ENCODE measurements at regions not wholly inside any gene's neighbourhood (a gene's known extent, or its start where the extent isn't known, plus 50 kb on each side); places are given as distances from the start of the nearest gene placed in this dataset.

DNA sequence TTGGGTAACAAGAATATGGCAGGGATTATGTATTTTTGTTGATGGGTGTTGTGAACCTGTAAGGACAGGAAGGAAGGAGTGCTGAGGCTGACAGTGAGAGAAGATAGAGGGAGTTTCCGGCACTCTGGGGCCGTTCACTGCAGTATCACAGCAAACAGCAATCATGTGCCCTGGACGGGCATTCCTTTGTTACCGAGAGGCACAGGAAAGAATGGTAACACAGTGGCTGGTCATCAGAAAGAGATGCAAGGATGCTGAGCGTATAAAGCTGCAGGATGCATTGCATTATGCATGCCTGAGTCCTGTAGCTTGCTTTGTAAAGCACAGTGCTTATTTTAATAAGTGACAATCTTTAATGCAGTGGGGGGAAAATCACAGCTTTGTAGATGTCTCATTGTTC lies 286.8 kb downstream of the RPS24 start:
- H3K4me3 ChIP-seq (ENCODE audit: low read depth, low read length), result no peak overlapping the region
- DNase-seq (ENCODE audit: low read depth), result no peak
- TF ChIP-seq, protein P1, sequence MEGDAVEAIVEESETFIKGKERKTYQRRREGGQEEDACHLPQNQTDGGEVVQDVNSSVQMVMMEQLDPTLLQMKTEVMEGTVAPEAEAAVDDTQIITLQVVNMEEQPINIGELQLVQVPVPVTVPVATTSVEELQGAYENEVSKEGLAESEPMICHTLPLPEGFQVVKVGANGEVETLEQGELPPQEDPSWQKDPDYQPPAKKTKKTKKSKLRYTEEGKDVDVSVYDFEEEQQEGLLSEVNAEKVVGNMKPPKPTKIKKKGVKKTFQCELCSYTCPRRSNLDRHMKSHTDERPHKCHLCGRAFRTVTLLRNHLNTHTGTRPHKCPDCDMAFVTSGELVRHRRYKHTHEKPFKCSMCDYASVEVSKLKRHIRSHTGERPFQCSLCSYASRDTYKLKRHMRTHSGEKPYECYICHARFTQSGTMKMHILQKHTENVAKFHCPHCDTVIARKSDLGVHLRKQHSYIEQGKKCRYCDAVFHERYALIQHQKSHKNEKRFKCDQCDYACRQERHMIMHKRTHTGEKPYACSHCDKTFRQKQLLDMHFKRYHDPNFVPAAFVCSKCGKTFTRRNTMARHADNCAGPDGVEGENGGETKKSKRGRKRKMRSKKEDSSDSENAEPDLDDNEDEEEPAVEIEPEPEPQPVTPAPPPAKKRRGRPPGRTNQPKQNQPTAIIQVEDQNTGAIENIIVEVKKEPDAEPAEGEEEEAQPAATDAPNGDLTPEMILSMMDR (IDR thresholded peaks at IDR 0.05; ENCODE audit: insufficient read depth, low read depth, low read length, missing control alignments), result no peak

DNA sequence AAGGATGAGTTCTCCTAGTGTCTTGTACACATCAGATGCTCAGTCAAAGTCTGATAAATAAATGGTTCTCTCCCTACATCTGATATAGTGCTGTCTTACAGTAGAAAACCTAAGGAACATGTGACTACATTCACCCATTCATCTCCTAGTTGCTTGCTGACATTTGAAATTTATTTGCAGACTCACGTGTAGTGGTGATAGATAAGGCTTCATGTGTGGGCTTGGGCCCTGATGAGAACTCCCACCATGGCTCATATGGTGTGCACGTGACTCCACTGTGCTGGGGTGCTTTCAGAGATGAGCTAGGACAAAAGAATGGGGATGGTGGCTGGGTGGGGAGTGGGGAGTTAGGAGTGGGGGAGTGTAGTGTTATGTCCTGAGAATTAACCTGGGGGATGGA lies 287.3 kb downstream of the RPS24 start:
- no peak overlapping the region for H3K4me3 ChIP-seq (ENCODE audit: low read depth, low read length)
- DNase-seq (ENCODE audit: low read depth), result no peak
- TF ChIP-seq, protein P1 (IDR thresholded peaks at IDR 0.05; ENCODE audit: insufficient read depth, low read depth, low read length, missing control alignments), result no peak

DNA sequence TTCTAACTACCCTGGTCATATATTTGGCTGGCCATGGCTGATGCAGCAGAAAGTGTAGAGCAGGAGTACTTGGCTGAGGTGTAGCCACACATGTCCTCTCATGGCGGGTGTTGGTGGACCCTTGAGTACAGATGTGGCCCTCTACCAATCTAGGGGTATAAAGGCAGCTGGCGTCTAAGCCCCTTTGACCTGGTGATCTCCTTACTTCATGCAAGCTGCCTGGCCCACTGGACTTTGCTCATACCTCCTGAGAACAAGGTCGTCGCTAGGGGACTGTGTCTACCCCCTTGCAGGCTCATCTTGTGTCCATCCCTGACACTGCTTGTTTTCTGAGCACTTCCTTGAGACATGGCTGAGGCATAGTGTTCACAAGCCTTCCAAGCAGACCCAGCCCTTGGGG lies 287.8 kb downstream of the RPS24 start:
- DNase-seq (ENCODE audit: low read depth), result no peak
- no peak overlapping the region for H3K4me3 ChIP-seq (ENCODE audit: low read depth, low read length)
- TF ChIP-seq, protein P1 (IDR thresholded peaks at IDR 0.05; ENCODE audit: insufficient read depth, low read depth, low read length, missing control alignments), result no peak

DNA sequence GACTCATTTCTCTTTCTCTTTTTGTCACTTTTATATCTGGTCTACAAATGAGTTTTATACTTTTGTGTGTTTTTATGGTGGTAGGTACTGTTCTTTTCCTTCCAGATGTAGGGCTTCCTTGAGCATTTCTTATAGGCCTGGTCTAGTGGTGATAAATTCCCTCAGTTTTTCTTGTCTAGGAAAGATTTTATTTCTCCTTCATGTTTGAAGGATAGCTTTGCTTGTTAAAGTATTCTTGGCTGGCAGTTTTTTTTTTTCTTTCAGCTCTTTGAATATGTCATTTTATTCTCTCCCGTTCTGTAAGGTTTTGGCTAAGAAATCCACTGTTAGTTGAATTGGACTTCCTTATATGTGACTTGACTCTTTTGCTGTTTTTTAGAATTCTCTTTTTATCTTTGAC lies 292.7 kb downstream of the RPS24 start:
- TF ChIP-seq, protein P1 (IDR thresholded peaks at IDR 0.05; ENCODE audit: insufficient read depth, low read depth, low read length, missing control alignments), result no peak
- no peak for DNase-seq (ENCODE audit: low read depth)
- H3K4me3 ChIP-seq (ENCODE audit: low read depth, low read length), result no peak overlapping the region

DNA sequence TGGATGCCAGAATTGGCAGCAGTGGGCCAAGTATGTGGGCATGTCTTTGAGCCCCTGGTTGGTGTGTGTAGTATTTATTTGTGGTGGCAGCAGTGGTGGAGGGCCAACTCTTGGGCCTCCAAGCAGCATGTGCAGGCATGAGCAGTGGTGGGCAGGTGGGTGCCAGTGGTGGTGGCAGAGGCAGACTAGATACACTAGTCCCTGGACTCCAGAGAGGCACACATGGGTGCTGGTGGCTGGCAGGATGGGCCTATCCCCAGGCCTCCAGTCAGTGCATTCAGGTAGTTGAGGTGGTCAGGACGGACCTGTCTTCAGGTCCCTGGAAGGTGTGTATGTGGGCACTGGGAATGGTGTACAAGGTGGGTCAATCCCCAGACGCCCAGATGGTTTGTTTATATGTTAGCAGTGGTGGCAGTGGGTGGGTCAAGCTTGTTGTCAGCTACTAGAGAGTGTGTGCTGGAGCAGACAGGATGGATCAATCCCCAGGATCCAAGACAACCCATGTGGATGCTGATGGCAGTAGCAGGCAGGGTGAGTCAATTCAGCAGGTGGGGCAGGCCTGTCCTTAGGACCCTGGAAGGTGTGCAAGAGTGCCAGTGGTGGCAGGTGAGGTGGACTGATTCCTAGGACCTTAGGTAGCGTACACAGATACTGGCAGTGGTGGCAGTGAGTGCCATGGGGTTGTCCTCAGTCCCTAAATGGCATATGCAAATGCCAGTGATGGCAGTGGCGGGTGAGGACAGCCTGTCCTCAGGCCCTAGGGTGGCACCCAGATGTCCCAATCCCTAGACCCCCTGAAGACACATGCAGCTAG lies 294.3 kb downstream of the RPS24 start:
- no peak for DNase-seq (ENCODE audit: low read depth)

DNA sequence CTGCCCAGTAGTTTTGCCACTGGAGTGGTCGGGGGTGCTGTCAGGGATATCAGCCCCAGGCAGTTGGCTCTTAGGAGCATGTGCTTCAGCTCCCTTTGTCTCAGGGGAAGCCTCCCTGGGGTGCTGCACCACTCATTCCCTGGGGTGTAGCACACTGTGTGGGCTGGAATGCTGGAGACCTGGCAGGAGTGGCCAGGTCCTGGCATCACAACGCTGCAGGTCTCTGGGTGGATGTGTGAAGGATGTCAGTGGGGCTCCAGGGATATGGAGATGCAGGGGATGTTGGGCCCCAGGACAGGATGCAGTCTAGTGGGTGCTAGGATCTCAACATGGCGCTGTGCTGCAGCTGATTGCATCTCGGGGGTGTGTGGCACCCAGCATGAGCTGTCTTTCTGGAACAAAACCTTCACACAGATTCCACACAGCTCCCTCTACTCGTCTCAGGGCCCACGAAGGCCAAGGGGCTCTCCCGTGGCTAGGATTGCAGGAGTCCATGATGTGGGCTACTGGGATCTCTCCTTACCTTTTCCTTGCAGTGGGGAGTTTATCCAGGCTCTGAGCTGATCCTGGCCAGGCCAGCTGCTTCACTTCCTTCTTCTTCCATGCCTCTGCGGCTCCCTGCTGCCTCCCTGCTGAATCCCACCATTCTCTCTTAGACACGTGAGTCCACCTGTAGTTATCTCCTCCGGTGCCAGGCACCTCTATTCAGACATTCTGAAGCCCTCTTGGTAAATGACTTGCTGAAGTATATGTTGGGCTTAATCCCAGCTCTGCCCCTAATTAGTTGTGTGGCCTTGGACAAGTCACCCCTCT lies 295.1 kb downstream of the RPS24 start:
- TF ChIP-seq, protein P1 (IDR thresholded peaks at IDR 0.05; ENCODE audit: insufficient read depth, low read depth, low read length, missing control alignments), result no peak
- H3K4me3 ChIP-seq (ENCODE audit: low read depth, low read length), result no peak overlapping the region
- no peak for DNase-seq (ENCODE audit: low read depth)

More for the DNA sequence above, 294.3 kb downstream of the RPS24 start:
- TF ChIP-seq, protein P1 (IDR thresholded peaks at IDR 0.05; ENCODE audit: insufficient read depth, low read depth, low read length, missing control alignments), result no peak
- H3K4me3 ChIP-seq (ENCODE audit: low read depth, low read length), result no peak overlapping the region

Measured in GM12865 (cell line).